HG02973 (cell line): ENCODE measurements at regions not wholly inside any gene's neighbourhood (a gene's known extent, or its start where the extent isn't known, plus 50 kb on each side); places are given as distances from the start of the nearest gene placed in this dataset.
"Not testable (repeated sequence)": the region's sequence is repeated elsewhere in the genome, so short reads cannot be mapped to it uniquely, and the experiment has no call there.

Experiments
- ATAC-seq: cut with Tn5 transposase; IDR thresholded peaks from one replicate; pipeline ENCODE4 v1.9.1; 2021; ENCODE audit warnings: moderate library complexity; ENCODE audit not compliant: unreplicated experiment

DNA sequence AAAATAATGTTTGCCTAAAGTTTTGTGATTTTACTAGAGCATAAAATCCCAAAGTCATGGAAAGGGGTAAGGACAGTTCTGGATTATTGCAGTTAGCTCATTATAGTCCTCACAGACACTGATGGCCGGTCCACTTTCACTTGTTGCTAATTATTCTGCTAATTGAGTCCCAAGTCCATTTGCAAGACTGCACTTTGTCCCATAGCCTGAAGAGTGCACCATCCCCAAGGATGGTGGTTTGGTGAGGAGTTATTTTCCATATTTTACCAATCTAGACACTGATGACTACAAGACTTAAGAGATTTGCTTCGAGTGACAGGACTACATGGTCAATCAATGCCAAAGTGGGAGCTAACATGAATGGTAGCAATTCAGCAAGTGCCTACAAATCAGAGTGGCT, 181.8 kb upstream of the CACNA2D1 start:
- no peak for ATAC-seq

DNA sequence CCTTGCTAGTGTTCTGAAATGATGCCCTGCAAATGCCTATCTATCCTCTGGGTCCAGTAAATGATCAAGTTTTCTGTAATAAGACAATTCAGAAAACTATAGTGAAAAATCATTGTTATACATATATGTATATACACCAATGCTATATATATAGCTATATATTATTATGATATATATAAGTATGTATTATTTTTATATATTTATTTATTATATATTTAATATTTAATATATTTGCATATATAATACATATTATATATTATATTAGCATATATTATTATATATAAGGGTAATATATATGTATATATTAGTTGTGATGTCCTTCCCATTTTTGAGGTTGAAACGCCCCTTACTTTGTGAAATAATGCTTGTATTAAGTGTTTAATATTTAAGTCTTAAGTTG, 181.4 kb upstream of the CACNA2D1 start:
- ATAC-seq: no peak

DNA sequence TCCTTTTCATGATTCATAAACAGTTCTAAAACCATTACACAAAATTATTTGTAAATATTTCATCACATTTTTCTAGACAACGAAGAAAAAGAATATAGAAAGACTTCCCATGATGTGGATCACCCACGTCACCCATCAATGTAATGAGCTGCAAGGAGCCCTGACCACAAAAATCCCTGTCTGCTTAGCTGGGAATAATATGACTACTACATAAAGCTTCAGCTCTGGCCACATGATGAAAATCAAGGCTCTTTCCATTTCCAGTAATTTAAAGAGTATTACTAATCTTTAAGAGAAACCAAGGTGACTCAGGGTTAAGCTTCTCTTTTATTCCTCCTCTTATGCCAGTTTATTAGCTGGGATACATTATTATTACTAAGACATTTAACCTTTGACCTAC, 180.8 kb upstream of the CACNA2D1 start:
- no peak for ATAC-seq

DNA sequence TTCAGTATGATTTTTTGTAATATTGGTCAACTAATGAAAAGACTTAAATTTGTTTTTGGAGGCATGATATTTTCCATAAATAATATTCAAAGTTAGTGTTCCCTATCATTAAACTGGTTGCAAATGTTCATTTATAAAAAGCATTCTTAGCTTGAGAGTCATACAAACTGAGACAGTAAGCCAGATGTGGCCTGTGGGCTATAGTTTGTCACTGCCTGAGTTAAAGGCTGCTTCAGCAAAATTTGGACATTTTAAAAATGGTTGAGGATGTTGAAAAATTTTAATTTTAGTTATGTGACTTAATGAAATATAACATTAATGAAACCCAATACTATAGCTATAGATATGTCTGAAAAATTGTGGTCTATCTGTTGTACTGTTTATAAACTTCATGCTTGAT, 180.2 kb upstream of the CACNA2D1 start:
- ATAC-seq: no peak

DNA sequence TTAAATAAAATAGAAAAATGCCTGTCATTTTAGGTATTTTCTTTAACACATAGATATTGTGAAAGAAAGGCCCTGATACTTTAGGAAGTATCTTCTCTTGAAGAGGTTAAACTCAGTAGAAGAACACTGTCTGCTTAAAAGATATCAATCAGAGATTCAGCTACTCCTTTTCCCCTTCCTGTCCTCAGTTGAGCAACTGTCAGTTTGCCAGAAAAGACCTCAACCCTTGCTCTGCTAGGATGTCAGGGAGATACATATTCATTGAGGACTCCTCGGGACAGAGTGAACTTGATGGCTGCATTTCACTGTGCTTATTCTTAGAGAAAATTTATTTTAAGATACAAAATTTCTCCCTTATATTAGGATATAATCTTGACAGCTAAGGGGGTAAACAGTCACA, 173.6 kb upstream of the CACNA2D1 start:
- ATAC-seq: no peak

DNA sequence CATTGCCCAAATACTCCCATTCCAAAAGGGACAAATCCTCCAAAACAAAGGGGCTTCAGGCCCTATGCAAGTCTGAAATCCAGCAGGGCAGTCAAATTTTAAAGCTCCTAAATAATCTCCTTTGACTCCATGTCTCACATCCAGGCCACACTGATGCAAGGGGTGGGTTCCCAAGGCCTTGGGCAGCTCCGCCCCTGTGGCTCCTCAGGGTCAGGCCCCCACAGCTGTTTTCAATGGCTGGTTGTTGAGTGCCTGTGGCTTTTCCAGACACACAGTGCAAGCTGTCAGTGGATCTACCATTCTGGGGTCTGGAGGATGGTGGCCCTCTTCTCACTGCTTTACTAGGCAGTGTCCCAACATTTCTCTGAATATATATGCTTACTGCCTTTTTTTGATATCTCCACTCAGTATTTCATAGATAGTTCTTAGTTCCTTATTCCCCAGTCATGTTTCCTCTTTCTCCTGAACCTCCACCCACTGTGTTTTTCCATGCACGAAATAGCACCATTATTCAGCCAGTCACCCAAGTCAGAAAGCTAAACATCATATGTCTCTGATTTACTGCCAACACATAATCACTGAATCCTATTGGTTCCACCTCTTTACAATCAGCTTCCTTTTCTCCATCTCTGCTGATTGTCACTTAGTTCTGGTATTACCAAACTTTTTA, 172.6 kb upstream of the CACNA2D1 start:
- no peak for ATAC-seq

DNA sequence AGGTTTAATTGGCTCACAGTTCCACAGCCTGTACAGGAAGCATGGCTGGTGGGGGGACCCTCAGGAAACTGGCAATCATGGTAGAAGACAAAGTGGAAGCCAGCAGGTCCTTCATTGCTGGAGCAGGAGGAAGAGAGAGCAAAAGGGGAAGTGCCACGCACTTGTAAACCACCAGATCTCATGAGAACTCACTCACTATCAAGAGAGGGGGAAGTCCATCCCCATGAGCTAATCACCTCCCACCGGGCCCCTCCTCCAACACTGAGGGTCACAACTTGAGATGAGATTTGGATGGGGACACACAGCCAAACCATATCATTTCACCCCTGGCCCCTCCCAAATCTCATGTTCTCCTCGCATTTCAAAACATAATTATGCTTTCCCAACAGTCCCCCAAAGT, 171.9 kb upstream of the CACNA2D1 start:
- peak; percentile 87 for ATAC-seq

DNA sequence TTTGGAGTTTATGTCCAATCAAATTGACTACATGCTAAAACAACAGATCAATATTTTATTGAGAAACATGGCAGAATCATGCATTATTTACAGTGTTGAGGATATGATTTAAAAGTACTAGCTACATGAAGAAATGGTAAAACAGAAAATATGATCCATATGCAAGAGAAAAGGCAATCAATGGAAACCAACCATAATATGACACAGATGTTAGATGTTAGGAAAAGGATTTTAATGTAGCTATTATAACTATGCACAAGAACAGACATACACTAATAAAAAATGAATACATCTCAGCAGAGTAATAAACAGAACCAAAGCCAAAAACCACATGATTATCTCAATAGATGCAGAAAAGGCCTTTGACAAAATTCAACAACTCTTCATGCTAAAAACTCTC, 166.2 kb upstream of the CACNA2D1 start:
- no peak for ATAC-seq

DNA sequence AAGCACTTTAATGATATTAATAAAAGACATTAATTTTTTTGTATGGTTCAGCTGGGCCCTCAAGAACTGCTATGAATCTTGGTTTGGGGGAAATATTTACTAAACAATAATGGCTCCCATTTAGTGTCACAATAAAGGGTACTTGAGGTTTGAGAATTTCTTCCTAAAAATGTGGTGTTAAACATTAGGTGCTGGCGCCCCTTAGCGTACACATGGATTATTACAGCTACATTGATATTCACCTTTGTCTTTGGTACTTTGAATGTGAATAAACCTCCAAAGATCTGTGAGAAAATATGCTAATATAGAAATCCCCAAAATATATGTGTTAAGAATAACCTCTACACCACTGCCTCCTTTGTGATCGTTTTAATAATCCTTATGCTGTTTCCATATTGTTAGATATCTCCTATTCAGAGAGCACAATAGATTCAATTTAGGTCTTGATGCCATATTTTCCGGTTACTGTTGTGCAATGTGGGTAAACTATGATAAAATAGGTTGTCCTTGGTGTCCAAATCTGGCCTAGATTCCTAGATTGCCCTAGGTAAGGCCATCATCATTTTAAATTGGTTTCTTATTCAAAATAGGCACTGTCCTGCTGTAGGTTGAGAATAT, 161.8 kb upstream of the CACNA2D1 start:
- no peak for ATAC-seq

DNA sequence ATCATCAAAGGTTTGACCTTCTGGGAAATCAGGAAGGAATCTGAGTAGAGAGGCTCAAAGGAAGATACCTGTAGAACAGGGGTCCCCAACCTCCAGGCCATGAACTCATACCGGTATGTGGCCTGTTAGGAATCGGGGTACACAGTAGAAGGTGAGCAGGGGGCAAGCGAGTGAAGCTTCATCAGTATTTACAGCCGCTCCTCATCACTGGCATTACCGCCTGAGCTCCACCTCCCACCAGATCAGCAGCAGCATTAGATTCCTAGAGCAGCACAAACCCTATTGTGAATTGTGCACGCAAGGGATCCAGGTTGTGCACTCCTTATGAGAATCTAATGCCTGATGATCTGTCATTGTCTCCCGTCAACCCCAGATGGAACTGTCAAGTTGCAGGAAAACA, 158.5 kb upstream of the CACNA2D1 start:
- no peak for ATAC-seq

DNA sequence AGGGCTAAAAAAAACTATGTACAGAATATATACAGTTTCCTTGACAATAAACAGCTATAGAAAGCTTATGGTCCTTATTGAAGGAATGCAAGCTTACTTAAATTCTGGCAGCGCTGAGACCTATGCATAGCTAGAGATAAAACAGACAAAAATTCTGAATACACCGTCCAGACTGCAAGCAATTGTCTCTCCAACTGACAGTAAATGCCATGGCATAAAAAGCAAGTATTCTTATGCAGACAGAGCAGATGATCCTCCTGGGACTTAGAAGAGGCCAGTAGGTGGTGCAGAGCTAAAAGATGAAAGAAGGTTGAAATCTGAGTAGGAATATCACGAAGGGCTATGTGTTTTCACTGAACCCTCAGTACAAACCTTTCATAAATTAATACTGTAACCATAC, 157.0 kb upstream of the CACNA2D1 start:
- ATAC-seq: no peak

DNA sequence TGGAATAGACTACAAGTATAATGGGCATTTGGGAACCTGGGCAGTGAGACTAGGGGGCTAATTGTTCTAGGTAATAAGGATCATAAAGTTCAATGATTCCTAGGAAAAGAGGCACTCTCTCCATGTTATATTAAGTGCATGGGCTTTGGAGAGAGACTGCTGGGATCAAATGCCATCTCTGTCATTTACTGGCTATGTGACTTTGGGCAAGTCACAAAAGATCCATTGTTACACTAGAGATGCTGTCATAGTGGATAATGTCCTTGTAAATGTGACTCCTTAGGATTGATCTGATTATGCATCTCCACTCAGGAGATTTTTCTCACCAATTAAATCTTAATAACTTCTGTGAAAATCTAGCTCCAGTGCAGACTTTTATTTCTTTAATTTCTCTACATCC, 156.3 kb upstream of the CACNA2D1 start:
- no peak for ATAC-seq

DNA sequence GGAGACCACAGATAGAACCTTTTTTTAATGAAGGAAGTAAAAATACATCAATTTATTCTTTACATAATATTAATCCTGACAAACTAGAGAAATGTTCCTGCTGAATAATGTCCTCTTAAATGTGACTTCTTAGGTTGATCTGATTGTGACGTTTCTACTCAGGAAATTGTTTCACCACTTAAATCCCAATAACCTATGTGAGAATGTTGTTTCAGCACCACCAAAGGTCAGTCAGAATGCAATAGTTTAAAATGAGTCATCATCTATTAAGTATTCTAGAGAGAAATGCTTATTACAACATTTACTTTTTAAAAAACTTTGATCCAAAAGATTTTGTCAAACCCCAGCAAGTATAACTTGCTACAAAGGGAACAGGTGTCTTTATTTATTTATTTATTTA, 155.4 kb upstream of the CACNA2D1 start:
- no peak for ATAC-seq

DNA sequence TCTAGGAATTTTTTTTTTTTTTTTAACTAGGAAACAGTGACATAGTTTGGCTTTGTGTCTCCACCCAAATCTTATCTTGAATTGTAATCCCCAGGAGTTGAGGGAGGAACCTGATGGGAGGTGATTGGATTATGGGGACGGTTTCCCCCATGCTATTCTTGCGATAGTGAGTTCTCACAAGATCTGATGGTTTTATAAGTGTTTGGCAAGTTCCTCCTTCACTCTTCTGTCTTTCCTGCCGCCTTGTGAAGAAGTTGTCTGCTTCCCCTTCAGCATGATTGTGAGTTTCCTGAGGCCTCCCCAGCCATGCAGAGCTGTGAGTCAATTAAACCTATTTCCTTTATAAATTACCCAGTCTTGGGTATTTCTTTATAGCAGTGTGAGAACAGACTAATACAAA, 152.2 kb upstream of the CACNA2D1 start:
- not testable (repeated sequence) for ATAC-seq

DNA sequence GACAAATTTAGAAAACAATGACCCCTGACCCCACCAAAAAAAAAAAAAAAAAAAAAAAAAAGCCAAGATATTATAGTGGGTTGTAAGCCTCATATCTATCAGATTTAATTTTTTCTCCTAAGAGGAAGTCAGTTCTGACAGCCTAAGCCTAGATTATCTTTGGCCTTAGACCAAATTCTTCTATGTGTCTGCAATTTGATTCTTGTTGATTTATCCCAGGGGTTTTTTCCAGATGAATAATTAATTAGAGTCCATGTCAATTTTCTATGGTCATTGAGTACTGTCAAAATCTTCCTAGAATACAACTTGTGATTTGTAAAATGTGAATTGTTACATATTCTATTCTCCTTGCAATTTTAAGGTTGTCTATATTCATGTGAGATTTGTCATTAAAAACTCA, 151.6 kb upstream of the CACNA2D1 start:
- no peak for ATAC-seq

DNA sequence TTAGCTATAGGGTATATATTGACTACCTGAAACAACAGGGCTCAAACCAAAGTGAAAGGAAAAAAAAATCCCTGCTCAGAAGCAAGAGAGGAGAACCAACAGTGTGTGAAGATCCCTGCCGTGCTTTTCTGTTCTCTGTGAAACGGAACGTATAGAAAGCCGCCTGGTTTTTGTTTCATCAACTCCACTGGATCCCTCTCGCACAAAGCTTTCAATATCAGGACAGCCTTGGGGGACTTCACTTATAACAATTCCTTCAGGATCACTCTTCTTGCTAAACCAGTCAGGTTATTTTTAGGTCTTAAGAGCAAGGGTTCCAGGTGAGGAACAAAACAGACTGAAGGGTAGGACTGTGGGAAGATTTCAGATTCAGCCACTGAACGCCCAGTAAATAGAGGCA, 151.1 kb upstream of the CACNA2D1 start:
- no peak for ATAC-seq

DNA sequence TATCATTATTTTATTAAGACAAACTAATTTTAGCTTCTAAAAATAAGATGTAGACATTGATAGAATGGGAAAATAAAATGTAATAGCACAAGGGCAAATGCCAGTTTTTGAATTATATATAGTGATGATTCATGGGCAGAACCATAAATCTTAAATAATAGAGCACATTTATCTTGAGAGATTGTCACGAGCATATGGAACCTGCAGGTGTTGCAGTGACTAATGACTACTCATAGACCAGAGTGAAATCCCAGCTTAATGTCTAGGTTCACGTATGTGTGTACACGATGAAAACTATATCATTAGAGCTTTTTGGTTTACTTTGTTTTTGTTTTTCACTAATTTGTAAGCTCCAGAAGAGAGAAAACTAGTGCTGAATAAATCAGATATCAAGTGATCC, 150.2 kb upstream of the CACNA2D1 start:
- ATAC-seq: no peak

DNA sequence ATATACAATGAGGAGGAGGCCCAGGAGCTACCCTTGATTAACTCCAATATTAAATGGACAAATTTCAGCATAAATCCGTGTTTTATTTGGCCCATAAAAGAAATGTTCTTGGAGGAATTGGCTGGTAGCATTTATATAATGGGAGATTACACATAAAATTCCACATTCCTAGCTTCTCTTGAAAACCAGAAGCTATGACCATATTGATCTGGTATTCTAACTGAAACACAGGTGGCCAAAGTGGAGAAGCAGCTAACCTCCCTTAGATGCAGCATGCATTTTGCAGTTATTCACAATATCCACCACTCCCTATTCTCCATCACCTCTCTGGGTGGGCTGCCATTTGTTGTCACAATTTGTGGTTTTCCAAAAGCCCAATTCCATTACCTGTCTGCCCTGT, 148.8 kb upstream of the CACNA2D1 start:
- ATAC-seq: no peak

DNA sequence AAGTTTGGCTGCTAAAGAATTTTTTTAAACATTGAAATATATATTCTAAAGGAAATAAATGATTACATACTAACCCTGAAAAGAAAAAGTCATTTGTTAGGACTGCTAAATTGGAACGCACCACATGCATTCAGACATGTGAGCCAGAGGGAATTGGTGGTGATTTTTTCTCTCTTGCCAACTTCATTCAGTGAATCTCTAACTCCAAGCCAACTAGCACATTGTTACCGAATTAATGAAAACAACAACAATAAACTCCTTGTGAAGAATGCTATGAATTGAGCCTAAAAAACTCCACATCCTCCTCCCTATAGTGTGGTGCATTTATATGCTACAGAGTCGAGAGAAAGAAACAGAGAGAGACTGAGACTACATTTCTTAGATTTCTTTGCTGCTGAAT, 135.5 kb upstream of the CACNA2D1 start:
- no peak for ATAC-seq

DNA sequence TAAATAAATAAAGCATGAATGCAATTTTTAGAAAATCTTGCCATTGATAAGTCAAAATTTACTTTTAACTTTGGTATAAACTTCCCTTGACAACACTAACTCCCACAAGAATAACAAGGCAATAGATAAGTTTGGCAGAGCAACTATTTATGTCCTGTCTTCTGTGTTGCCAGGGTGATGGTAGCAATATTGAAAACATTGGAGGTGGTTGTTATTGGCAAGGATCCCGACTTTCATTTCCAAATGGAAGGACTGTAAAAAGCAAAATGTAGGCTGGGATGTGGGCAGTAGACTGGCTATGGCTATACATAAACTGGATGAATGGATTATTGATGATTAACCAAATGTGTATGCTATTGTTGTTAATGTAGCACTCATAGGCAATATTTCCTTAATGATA, 134.9 kb upstream of the CACNA2D1 start:
- ATAC-seq: no peak

DNA sequence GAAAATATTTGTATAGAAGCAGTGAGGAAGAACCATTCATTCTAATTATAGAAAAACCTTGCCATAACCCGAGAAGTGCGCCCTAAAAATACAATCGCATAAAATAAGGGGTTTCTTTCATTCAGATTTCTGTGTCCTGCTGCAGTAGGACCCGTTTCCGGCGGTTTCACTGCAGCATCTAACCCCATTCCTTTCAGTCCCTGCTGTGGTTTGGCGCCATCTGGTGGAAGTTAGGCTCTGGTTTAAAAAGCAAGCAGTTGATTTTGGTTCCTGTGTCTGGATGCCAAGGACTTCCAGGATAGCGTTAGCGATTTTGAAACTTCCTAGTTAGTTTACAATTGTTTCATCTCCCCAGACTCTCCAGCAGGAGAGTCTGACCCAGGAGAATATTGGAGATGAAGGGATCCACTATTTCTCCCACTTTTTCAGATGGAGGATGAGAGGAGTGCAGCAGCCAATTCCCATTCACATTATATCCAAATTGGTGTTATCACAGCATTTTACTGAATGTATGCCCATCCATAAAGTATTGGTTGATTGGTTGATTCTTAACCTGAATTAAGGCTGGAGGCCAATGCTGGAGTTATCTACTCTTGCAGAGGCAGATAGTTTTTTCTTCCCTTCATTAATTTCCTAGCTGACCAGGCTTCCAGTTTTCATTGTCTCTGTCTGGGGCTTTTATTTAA, 128.8 kb upstream of the CACNA2D1 start:
- peak; percentile 94 for ATAC-seq

DNA sequence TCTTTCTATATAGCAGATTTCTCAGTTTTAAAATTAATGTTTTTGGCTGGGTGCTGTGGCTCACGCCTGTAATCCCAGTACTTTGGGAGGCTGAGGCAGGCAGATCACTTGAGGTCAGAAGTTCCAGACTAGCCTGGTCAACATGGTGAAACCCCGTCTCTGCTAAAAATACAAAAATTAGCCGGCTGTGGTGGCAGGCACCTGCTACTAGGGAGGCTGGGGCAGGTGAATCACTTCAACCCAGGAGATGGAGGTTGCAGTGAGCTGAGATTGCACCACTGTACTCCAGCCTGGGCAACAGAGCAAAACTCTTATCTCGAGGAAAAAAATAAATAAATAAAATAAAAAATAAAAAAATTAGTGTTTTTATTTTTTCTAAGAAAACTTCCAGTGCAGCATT, 127.5 kb upstream of the CACNA2D1 start:
- not testable (repeated sequence) for ATAC-seq

DNA sequence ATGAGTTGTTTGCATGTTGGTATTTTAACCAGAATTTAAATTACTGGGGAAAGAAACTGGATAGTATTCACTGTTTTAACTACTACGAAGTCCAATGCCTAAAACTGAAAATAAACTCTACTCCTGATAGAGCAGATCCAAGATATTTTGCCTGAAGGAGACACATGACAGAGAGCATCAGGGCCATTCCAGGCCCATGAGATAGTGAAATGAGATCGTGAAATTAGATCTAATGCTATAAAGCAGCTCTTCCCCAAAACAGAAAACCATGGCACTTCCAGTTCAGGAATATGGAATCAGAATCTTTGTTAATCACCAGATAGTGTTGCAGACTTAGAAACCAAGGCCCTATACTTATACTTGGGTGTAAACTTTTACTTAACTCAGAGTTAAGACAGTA, 124.3 kb upstream of the CACNA2D1 start:
- no peak for ATAC-seq
